Coronary artery (tissue), 2 donors: ENCODE measurements at regions not wholly inside any gene's neighbourhood (a gene's known extent, or its start where the extent isn't known, plus 50 kb on each side); places are given as distances from the start of the nearest gene placed in this dataset.

Source experiments
- DNase-seq: peaks from one replicate; pipeline ENCODE4 v3.0.0-alpha.2; 2017; ENCODE audit warnings: low spot score
- H3K27ac ChIP-seq, 2 donors: fragments of 200-600 bp; sonication (generic); one replicate each; pipeline ENCODE4 v1.5.1; 2016 to 2019
- H3K4me3 ChIP-seq: fragments of 200-600 bp; sonication (generic); 2 replicates; pipeline ENCODE4 v1.5.1; 2016; ENCODE audit warnings: mild to moderate bottlenecking, moderate library complexity
- TF ChIP-seq, protein P1 (sequence below): fragments of 200-600 bp; sonication (generic); IDR thresholded peaks from one replicate; pipeline ENCODE4 v1.5.1; 2019; ENCODE audit warnings: antibody characterized with exemption

DNA sequence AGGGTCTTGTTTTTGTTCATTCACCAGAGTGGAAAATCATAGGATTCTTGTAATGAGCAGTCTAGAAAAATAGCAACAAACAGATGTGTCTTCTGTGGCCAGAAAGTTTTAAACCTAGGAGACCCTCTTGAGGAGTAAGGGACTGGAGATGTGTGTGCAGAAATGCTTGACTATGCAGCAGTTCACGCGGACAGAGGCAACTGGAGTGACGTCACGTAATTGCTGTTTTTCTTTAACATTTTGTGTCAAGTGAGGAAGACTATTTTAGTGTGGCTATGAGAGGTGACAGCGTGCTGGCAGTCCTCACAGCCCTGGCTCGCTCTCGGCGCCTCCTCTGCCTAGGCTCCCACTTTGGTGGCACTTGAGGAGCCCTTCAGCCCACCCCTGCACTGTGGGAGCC, 163.1 kb upstream of the PTCH1 start:
- no peak for DNase-seq
- Histone ChIP-seq H3K27ac (no peak overlapping the region), H3K4me3 (no peak overlapping the region)
- TF ChIP-seq, protein P1, sequence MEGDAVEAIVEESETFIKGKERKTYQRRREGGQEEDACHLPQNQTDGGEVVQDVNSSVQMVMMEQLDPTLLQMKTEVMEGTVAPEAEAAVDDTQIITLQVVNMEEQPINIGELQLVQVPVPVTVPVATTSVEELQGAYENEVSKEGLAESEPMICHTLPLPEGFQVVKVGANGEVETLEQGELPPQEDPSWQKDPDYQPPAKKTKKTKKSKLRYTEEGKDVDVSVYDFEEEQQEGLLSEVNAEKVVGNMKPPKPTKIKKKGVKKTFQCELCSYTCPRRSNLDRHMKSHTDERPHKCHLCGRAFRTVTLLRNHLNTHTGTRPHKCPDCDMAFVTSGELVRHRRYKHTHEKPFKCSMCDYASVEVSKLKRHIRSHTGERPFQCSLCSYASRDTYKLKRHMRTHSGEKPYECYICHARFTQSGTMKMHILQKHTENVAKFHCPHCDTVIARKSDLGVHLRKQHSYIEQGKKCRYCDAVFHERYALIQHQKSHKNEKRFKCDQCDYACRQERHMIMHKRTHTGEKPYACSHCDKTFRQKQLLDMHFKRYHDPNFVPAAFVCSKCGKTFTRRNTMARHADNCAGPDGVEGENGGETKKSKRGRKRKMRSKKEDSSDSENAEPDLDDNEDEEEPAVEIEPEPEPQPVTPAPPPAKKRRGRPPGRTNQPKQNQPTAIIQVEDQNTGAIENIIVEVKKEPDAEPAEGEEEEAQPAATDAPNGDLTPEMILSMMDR, result no peak

DNA sequence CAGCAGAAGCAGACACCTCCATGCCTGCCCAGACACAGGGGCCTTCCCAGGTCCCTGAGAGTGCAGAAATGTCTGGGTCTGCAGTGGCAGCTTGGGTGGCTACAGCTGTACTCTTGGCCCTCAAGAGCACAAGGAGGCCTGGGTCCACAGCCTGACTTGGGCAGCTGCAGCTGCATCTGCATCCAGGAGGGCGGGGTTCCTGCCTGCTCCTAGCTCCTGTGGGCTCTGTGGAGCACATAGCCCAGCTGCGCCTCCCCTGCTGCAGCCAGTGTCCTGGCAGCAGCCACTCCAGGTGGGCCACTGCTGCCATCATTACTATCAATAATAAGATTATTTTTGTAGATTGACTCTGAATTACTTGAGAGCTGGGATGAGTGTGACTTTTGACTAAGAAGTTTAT, 162.0 kb upstream of the PTCH1 start:
- TF ChIP-seq, protein P1, result no peak
- Histone ChIP-seq H3K27ac (no peak overlapping the region), H3K4me3 (no peak overlapping the region)
- no peak for DNase-seq

DNA sequence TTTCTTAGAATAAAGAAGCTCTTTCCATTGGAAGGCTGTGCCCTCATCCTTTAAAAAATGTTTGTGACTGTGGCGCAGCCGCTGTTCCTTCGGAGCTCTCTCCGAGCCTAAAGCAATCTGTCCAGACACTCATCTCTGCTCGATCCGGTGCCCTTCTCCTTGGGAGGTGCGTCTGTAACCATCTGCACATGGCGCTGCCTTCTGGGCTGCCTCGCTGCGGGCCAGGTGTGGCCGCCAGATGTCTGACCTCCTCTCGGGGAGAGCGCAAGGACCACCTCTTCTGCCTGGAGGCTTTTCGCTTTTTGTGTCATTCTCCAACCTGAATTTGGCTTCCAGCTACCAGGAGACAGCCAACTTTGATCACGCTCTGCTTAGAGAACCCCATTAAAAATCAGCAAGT, 153.4 kb upstream of the PTCH1 start:
- Histone ChIP-seq H3K4me3 (no peak overlapping the region), H3K27ac (no peak overlapping the region)
- DNase-seq, result no peak
- TF ChIP-seq, protein P1, result no peak

DNA sequence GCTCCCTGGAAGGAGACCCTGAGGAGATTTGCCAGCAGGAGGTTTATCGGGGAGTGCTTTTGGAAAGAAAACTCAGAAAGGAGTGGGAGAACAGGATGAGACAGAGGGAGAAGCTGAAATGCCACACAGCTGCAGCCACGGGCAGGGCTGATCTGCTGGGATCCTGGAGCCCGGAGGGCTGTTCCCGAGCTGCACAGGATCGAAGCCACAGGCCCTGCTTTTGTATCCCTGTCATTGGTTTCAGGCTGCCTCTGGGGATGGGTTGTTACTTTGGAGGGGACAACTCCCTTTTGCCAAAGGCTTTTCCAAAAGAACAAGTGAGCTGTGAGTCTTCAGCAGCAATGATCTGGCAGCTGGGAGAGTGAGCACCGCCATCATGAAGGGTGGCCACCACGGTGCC, 152.5 kb upstream of the PTCH1 start:
- Histone ChIP-seq H3K4me3 (no peak overlapping the region), H3K27ac (no peak overlapping the region)
- no peak for DNase-seq
- TF ChIP-seq, protein P1, result no peak

DNA sequence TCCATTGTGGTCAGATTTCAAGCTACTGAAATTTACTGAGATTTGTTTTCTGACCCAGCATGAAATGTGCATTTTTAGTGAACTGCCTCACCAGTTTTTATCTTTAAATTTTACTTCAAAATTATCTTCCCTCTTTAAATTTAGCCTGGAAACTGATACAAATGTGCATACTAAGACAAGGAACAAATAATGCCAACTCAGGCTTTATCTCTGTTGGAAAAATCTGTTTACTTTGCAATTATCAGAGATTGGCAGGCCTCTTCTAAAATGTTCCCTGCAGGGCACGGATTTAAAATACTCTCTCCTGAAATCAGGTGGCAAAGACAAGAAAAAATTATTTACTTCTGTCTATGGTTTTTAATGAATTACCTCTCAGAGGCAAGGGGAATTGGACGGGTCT, 151.0 kb upstream of the PTCH1 start:
- no peak overlapping the region for H3K27ac ChIP-seq
- H3K4me3 ChIP-seq, result no peak overlapping the region
- DNase-seq, result no peak
- TF ChIP-seq, protein P1, result no peak

DNA sequence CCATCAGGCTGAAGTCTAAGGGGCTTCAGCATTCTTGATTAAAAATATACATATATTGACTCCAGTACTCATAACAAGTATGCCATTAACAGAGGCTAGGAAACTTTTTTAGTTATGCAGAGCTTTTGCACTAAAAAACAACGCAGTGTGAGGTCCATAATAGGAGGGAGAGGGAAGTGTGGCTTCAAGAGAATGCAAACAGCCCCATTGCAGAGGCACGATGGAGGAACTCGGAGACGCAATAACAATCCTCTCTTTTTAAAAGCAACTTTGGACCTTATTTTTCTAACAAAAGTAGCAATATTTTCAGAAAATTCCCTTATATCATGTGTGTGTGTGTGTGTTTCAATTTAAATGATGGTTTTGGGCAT, 150.0 kb upstream of the PTCH1 start:
- TF ChIP-seq, protein P1, result no peak
- DNase-seq, result no peak
- H3K27ac ChIP-seq, result no peak overlapping the region
- no peak overlapping the region for H3K4me3 ChIP-seq

DNA sequence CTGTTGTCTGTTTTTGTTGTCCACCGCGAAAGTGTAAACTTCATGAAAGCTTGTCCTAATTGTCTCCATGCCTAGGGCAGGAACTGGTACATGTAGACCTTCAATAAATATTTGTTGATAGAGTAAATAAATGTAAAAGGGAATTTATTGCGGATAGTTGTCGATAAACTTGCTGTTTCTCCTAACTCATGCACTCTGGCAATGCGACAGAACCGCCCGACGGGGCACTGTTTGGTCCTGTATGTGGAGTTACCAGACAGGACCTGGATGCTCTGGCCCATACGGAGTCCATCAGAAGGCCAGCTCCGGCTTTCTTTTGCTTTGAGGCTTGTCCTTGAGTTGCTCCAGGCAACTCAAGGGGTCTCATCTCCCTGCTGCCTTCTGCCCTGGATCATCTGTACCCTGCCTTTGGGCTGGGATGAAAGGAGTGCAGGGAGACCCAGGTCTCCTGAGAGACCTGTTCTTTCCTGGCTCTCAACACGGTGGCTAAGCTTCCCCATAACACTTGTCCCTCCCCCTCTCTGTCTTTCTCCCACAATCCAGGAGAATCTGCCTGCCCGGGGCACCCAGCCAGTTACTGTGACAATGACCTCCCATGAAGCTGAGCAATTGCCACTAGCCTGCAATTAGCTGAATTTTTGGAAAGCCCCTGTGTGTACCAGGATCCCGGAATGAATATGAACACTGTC, 149.5 kb upstream of the PTCH1 start:
- TF ChIP-seq, protein P1, result no peak
- no peak overlapping the region for H3K4me3 ChIP-seq
- DNase-seq, result no peak
- no peak overlapping the region for H3K27ac ChIP-seq
